HT1080 (cell line): ENCODE measurements at regions not wholly inside any gene's neighbourhood (a gene's known extent, or its start where the extent isn't known, plus 50 kb on each side); places are given as distances from the start of the nearest gene placed in this dataset.

ENCODE experiments used
- DNase-seq: peaks from one replicate; pipeline ENCODE4 v3.0.0-alpha.2; 2015; ENCODE audit warnings: low read depth

GRCh38 chr2:181114021-181114420 lies 133.6 kb downstream of the UBE2E3 start:
- no peak for DNase-seq

GRCh38 chr2:181116261-181116660 lies 135.9 kb downstream of the UBE2E3 start:
- DNase-seq = no peak

- DNase-seq = no peak
Observed at GRCh38 chr2:181117206-181117925, 137.0 kb downstream of the UBE2E3 start.

- DNase-seq = peak; percentile 55
Observed at GRCh38 chr2:181120625-181121024, 140.2 kb downstream of the UBE2E3 start.

DNA sequence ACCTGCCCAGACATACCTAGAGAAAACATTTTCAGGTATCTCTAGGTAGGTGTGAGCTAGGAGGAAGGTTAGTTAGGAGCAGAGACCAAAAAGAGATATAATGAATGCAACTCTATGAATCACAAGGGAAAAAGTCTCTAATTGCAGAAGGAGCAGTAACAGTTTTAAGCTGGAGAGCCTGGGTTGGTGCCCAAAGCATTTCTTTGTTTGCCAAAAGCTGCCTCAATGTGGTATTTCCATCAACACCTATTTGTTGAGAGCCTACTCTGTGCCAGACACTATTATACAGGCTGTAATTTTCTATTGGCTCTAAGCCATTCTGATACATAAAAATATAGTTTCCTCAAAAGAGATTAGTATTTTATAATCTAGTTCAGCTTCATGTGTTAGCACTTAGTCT lies 141.6 kb downstream of the UBE2E3 start:
- no peak for DNase-seq

GRCh38 chr2:181122601-181123000 lies 142.2 kb downstream of the UBE2E3 start:
- no peak for DNase-seq

DNA sequence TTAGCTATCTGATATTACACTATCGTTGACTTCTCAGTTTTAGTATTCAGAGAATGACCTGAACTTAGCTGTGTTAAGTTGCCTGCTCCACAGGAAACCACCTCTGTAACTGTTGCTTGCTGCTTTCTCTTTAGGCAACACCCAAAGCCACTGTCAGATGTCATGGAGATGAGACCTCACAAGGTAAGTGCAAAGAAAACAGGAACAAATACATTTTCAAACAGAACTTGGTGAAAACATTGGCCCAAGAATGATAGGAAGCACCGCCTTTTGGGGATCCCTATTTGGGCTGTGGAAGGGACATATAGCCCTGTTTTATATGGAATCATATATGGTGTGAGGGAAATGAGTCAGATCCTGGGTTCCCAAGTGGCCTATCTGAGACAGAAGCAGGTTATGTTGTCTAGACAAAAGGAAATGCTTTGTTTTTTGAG lies 143.4 kb downstream of the UBE2E3 start:
- DNase-seq = peak; percentile 58

DNA sequence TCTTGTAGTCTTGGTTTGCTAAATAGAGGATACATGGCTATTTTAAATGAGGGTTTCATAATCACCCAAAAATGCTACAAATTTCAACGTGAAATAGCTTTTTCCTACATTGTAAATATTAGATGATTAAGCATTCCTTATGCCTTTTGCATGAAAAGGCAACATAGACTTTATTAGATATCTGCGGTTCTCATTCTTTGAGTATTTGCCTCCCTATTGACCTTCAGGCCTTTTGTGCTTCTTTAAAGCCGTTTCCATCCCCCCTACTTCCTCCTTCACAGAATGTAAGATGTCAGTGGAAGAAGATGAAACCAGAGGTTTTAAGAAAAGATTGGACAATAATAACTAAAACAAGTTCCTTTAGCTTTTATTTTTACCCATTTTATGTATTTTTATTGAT lies 144.1 kb downstream of the UBE2E3 start:
- DNase-seq = no peak

GRCh38 chr2:181125359-181125758 lies 145.0 kb downstream of the UBE2E3 start:
- no peak for DNase-seq

DNA sequence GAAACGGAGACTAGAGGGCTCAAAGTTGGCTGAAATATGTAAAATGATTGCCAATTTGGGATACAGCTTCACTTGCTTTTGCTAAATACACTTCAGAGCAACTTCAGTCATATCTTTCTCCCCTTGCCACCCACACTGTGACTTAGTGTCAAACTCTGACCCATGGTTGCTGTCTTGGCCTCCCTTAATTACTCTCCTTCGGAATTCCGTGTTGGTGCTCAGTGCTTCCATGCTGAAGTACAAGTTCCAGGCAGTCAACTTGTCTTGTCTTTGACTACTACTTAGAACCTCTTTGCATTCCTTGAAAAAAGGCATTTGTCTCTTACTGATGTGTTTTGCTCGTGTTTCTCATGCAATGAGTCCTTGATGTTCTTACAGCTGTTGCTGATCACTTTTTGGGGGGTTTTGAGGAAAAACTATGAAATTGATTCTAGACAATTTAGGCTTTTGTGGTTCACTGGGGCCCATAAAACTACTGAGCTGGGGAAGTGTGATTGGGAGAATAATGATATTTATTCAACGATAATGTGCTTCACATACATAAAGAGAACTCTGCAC lies 146.0 kb downstream of the UBE2E3 start:
- no peak for DNase-seq

DNA sequence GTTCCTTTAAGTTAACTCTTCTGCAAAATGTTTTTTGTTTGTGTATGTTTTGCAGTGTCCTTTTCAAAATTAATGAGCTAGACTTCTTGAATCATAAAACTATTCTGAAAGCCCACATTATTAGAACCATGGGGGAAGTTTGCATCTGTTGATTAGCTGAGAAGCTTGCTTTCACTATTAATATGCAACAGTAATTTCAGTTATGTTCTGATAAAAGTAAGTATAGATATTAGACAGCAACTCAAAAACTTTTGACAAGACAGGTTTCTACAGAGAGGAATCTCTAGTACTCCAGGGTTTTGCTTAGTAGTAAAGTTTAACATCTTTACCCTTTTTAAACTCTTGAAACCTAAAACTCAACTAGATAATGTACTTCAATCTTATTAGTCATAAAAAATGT lies 147.8 kb downstream of the UBE2E3 start:
- DNase-seq = no peak

DNA sequence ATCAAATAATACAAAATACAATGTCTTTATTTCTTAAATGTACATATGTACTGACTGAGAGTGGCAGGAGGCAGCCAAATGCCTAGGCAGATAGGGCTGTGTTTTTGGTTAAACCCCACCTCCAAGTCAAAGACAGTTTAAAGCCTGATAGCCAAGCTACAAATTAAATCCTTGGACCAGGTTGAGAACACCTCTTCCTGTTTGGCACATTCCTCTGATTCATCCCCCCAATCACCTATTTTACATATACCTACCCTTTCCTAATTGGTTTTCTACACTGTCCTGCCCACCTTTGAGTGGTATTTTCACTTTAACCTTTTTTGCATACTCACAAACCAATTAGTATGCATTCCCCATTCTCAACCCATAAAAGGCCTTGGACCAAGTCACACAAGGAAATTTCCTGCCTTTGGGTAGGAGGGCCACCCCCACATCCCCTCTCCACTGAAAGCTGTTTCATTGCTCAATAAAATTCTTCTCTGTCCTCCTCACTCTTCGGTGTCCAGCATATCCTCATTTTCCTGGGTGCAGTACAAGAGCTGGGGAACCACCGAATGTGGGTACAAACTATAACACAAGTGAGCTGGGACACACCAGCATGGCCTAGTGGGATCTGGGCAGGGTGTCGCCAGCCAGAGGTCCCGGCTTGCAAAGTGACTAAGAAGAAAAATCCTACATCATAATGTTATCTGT lies 149.1 kb downstream of the UBE2E3 start:
- DNase-seq = no peak

GRCh38 chr2:181130686-181131085 lies 150.3 kb downstream of the UBE2E3 start:
- DNase-seq = no peak

GRCh38 chr2:181131584-181131983 lies 151.2 kb downstream of the UBE2E3 start:
- peak; percentile 2 for DNase-seq

- DNase-seq = peak; percentile 69
Observed at GRCh38 chr2:181138816-181139215, 158.4 kb downstream of the UBE2E3 start.

GRCh38 chr2:181139831-181140230 lies 159.4 kb downstream of the UBE2E3 start:
- no peak for DNase-seq

GRCh38 chr2:181140414-181140813 lies 160.0 kb downstream of the UBE2E3 start:
- DNase-seq = no peak

GRCh38 chr2:181140928-181141327 lies 160.5 kb downstream of the UBE2E3 start:
- no peak for DNase-seq

- DNase-seq = no peak
Observed at GRCh38 chr2:181141676-181142075, 161.3 kb downstream of the UBE2E3 start.

- no peak for DNase-seq
Observed at GRCh38 chr2:181142514-181142913, 162.1 kb downstream of the UBE2E3 start.

GRCh38 chr2:181143790-181144300 lies 163.4 kb downstream of the UBE2E3 start:
- DNase-seq = no peak

DNA sequence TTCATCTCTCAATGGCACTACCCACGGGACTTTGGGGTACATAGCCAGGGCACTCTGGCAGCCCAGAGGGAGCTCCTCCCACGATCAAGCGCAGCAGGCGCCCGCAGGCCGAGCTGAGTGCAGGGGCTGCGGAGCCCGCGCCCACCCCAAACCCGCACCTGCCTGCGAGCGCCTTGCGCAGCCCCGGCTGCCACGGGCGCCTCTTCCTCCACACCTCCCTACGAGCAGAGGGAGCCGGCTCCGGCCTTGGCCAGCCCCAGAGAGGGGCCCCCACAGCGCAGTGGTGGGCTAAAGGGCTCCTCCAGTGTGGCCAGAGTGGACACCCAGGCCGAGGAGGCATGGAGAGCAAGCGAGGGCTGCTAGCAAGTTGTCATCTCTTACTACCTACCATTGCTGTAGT lies 165.2 kb downstream of the UBE2E3 start:
- no peak for DNase-seq

DNA sequence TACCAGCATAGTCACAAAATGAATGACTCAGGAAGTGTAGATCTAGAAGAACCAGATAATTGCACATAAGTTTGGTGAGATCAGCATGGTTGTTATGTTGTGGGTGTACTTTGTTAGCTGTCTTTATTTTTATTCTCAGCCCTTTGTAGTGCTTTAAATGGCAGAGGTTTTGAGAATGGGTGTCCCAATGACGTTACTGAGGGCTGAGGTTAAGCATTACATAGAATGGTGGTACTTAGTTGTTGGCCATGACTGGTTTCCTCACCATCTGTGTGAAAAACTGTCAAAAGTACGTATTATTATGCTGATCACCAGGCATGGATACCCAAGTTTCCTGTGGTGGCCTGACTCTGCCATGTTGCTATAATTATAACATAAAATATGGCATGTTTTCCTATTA lies 165.8 kb downstream of the UBE2E3 start:
- no peak for DNase-seq
